CD4-positive, alpha-beta T cell treated with Interleukin-10 for 1 hour (primary cell): ENCODE measurements at regions not wholly inside any gene's neighbourhood (a gene's known extent, or its start where the extent isn't known, plus 50 kb on each side); places are given as distances from the start of the nearest gene placed in this dataset.

ENCODE experiments used
- DNase-seq: peaks from one replicate; pipeline ENCODE4 v3.0.0-alpha.2; 2020

DNA sequence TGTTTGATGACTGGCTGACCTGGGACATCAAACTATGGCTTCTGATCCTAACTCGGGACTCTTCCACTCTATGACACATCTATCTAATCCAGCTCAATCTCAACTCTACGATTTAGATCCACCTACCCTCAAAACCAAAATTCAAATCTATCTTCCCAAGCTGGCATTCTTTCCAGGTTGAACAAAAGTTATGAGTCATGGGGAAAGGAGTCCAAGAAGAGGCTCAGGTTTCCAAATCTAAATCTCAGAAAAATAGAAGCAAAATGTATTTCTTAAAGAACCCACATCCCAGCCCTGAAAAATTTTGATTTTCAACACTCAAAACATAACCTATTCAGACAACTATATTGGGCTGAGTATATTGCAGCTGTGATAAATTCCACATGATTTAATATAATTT, 143.9 kb upstream of the IPO5 start:
- no peak for DNase-seq

GRCh38 chr13:97810152-97810551, 143.3 kb upstream of the IPO5 start:
- DNase-seq: no peak

DNA sequence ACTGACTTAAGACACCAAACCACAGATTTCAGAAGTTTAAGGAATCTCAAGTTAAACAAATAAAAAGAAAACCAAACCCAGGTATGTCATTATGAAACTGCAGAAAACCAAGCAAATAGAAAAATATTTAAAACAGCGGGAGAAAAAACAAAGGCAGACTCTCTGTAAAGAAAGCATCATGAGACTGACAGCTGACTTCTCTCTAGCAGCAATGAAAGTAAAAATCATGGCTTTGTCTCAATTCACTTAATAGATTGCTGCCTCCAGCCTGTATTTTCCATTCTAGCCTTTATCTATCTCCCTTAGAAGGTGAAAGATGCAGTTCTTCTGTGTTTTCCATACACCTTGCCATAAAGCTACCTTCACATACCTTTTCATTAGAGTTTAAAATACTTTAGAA, 131.1 kb upstream of the IPO5 start:
- DNase-seq: no peak

- no peak for DNase-seq
Measured at GRCh38 chr13:97826421-97827012, 127.0 kb upstream of the IPO5 start.

DNA sequence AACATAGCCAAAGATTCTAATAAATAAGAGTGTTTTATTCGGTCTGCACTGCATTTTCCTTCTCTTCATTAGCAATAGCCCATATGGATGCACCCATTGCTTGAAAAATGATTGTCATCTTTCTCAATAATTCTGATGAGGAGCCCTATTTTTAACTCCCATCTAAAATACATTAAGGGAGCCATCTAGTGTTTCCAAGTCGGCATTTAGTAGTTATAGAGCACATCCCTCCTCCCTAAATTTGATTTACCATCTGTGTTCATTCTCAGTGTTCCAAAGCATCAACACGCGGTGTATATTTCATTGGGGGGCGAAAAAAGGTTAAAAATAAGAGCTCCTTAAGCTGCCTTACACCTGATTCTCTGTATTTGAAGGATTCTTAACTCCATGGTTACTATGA, 119.2 kb upstream of the IPO5 start:
- no peak for DNase-seq

DNA sequence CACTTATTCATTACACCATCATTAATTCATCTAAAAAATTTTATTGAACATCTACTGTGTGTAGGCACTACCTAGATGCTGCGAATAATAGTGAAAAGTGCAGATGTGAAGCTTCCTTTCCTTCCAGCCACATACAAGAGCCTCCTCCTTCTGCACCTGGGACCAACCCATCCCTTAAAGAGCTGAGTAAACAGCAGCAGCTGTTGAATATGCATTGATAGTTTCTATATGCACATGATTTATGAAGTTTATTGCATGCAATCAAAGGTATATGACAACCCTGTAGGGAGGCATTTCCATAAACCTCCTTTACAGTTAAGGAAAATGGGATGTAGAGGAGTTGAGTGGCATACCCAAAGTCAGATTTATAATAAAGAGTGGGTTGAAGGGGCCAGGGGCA, 110.3 kb upstream of the IPO5 start:
- no peak for DNase-seq

DNA sequence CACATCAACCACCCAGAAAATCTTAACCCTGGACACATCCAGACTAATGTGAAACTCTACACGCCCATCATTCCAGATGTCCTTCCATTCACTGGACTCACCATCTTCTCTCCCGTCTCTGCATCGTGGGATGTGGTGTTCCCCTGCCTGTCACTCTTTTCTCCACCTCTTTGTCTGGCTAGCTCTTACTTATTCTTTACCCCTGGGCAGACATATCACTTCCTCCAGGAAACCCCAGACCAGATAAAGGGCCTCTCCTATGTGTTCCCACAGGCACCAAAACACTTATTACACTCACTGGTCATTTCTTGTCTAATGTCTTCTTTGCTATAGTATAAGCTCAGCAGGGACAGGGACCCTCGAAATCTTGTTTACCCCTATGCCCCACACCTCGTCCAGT, 109.3 kb upstream of the IPO5 start:
- no peak for DNase-seq

GRCh38 chr13:97848886-97849285, 104.6 kb upstream of the IPO5 start:
- no peak for DNase-seq

- no peak for DNase-seq
Measured at GRCh38 chr13:97849305-97849704, 104.2 kb upstream of the IPO5 start.

GRCh38 chr13:97851269-97851668, 102.2 kb upstream of the IPO5 start:
- DNase-seq: no peak

DNA sequence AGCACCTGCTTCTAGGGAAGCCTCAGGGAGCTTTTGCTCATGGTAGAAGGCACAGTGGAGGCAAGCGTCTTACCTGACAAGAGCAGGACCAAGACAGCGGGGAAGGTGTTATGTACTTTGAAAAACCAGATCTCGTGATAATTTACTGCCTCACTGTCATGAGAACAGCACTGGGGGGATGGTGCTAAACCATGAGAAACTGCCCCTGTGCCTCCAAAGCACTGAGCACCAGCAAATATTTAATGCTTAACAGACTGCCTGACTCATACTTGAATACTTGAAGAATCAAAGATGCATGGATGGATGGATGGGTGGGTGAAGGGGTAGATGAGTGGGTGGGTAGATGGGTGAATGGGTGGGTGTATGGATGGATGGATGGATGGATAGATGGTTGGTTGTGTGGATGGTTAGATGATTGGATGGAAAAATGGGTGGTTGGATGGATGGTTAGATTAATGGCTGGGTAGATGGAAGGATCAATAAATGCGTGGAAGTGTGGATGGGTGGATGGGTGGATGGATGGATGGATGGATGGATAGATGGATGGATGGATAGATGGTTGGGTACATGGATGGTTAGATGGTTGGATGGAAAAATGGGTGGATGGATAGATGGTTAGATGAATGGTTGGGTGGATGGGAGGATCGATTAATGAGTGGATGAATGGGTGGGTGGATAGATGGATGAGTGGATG, 101.1 kb upstream of the IPO5 start:
- DNase-seq: no peak

DNA sequence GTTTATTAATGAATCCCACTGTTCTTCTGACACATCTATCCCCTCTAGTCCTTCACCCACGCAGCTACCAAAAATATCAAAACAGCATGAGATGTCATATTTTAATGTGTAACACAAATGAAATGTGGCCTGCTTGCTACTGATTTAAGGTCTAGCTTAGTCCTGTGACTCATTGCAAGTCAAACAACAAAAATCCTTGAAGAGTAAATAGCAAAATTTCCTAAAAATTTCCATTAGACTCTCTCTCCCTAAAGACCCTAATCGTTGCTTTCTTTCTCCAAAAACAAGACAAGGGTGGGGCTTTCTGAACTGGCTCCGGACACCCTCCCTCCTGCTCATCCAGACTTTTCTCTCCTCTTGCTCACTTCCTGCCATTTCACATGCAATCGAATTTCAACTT, 99.9 kb upstream of the IPO5 start:
- DNase-seq: no peak

DNA sequence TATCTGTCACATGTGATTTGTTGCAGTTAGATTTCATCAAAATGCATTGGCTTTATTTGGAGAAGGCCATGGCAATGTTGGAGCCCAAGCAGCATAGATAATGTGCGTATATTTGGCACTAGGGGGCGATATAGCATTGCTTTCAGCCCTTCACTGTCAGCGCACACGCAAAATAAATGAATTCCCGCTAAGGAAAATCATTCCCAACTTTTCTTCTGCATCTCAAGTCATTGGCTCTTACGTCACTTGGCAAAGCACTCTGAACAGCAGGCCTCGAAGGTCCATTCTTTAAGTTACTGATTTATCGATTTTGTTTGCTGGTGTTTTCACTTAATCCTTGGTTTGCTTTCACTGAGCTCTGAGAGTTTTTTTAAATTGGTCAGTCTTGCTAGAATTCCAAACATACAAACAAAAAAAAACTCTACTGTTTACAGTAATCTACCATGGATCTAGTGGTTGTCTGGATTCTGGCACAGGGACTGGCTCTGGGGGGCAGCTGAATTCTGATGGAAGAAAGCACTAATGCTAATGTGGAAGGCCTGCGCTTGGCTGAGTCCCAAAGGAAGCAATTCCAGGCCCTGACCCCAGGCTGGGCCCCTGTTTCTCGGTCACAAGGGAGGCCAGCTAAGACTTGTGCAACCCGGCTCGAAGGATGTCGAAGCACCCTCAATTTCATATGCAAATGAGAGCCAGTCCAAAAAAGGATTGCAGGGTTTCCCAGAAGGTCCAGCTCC, 97.7 kb upstream of the IPO5 start:
- peak; percentile 24 for DNase-seq

DNA sequence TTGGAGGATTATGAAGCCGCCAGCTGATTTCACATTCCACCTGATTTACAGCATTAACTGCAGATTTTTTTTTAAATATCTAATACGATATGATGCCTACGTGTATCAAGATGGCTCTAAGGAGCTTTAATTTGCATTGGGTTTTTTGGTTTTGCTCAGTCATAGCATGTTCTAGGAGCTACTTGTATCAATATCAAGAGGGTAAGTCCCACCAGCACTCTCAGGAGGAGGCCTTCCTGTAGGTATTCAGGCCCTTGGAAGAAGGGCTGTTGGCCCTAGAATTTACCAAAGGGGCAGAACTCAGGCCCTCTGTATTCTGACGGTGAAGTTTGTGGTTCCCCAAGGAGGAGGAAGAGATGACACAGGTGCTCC, 97.2 kb upstream of the IPO5 start:
- DNase-seq: no peak

- DNase-seq: no peak
Measured at GRCh38 chr13:97858161-97858560, 95.3 kb upstream of the IPO5 start.

DNA sequence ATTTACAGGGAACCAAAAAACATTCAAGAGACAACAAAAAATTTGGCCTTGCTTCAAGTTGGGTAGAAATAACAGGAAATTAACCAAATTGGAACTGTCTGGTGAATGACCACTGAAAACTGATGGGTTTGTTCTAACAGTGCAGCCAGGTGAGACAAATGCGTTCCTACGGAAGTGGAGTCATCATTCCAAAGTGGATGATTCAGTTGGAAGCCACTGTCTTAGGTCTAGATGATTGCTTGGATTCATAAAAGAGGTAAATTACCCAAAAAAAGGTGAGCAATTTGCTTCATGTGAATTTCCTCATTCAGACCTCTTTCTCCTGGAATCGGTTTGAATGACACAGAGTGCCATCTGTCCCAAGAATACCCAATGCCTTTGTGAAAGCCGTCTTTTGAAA, 87.1 kb upstream of the IPO5 start:
- no peak for DNase-seq

- no peak for DNase-seq
Measured at GRCh38 chr13:97866751-97867150, 86.7 kb upstream of the IPO5 start.

DNA sequence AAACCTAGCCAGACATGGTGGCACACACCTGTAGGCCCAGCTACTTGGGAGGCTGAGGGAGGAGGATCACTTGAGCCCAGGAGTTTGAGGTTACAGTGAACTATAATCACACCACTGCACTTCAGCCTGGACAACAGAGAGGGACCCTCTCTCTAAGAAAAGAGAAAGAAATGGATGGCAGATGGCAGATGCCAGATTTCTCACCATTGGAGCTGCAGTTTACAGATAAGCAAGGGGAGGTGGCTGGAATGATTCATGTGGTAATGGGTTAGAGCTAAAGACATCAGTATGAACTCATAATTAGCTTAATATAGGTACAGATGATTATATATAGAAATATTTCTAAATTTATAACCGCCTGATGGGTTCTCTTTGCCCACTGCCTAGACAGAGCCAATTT, 80.1 kb upstream of the IPO5 start:
- no peak for DNase-seq

- no peak for DNase-seq
Measured at GRCh38 chr13:97875218-97875617, 78.3 kb upstream of the IPO5 start.

DNA sequence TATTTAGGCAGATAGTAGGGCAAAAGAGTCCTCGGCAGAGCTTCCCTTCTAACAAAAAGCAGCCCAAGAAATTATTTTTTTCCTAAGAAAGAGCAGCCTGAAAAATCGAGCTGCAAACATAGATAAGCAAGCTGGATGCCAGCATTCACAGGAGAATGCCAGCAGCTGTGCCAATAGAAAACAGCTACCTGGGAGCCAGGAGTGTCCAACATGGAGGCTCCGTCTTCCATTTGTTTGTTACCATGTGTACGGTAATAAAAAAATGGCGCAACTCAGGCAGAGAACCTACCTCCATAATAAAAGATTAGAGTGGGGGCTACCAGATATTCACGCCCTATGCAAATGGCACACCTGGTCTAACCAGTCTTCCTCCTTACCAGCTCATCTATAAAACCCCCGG, 77.6 kb upstream of the IPO5 start:
- DNase-seq: no peak

DNA sequence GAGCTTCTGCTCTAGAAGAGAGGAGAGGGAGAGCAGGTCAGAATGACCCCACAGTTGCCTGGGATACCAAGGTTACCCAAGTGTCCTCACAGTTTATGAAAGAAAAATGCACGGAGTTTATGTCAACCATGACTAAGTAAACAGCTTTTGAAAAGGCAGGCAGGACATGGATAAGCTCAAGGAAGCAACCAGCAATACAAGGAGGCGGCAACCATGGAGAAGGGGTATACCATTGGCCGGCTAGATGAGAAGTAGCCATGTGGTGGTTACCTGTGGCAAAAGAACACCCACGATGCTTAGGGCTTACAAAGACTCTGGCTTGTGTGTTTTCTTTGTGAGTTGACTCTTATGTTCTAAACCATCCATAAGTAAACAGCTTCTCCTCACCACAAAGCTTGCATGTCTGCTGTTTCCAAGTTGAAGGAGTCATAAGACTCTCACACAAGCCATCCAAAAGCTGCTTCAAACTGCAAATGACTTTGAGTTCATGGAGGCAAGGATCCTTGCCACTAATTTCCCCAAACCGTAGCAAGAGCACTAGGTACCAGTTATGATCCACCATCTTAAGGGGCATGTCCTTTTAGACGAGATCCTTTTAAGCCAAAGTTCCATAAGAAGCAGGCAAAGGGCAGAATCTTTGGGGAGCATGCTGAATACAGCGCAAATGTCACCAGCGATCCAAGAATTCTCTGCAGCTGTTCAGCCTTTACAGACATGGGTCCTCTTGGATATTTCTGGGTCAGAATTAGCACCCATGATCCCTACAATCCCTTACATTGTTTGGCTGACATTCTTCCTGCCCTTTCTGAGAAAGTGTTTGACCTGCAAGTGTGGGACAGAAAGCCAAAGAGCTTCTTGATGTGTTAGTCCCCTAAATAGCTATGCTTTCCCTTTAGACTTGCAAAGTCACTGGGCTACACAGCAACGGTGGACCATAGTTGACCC, 74.8 kb upstream of the IPO5 start:
- DNase-seq: no peak

DNA sequence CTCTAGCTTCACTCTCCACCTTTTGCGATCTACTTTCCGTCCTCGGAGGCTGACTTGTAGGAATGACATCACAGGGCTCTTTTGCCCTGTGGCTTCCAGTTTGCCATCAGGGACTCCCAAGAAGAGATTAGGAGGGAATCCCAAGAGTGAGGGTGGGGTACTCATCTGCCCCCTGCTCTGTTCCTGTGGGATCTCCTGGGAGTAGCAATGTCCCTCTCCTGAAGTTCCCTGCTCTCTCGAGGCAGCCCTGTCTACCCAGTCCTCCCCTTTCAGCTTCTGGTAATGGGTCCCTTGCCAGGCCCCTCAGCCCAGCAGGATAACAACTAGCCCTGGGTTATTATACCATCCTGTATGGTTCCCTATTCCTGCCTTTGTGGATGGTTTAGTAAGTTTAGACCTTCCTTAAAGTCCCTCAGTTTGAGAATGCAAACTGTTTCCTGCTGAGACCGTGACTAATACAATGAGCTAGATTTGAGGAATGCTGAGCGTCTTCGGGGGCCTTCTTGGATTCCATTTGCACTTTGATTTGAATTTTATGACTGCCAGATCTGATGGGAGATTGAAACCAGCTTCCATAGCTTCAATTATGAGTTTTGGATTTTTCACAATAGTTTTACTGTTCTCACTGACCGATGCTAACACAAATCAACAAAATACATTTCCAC, 73.7 kb upstream of the IPO5 start:
- no peak for DNase-seq

GRCh38 chr13:97880311-97880675, 73.2 kb upstream of the IPO5 start:
- DNase-seq: no peak
